Motor neuron (in vitro differentiated cells): ENCODE measurements at regions not wholly inside any gene's neighbourhood (a gene's known extent, or its start where the extent isn't known, plus 50 kb on each side); places are given as distances from the start of the nearest gene placed in this dataset.
A peak's percentile ranks its signal among the peaks of the same experiment; 100 is the strongest.
"Not testable (repeated sequence)": the region's sequence is repeated elsewhere in the genome, so short reads cannot be mapped to it uniquely, and the experiment has no call there.

Experiments used
- ATAC-seq, 8 experiments: fragments of 200-7000 bp; cut with Tn5 transposase; replicated peaks in 6 of 8; 2 replicates each; pipeline ENCODE4 v1.8.0; 2021; ENCODE audit warnings: mild to moderate bottlenecking in 8 of 8, moderate library complexity in 8 of 8
- H3K27ac ChIP-seq, 2 donors: fragments of 250-450 bp; sonication (Bioruptor Pico); 2 replicates each; pipeline ENCODE4 v1.9.0; 2021; ENCODE audit warnings: antibody characterized with exemption in 2 of 2, mild to moderate bottlenecking in 2 of 2, moderate library complexity in 1 of 2
- H3K4me1 ChIP-seq, 2 donors: fragments of 250-450 bp; sonication (Bioruptor Pico); replicated peaks in 1 of 2; 2 replicates each; pipeline ENCODE4 v1.6.1; 2021; ENCODE audit warnings: antibody characterized with exemption in 2 of 2, mild to moderate bottlenecking in 2 of 2, moderate library complexity in 1 of 2
- H3K4me3 ChIP-seq, 5 donors: fragments of 250-450 bp; sonication (Bioruptor Pico); 2 replicates each; pipeline ENCODE4 v1.9.0; 2021; ENCODE audit warnings: antibody characterized with exemption in 5 of 5, mild to moderate bottlenecking in 5 of 5, moderate library complexity in 4 of 5
- WGBS, 10 experiments: fragments of 450-650 bp; shearing (Covaris generic); methylation state at CpG; one replicate each; pipeline ENCODE4 v1.0.0; 2022; 5-methylcytosine and 5-hydroxymethylcytosine counted together
- in situ Hi-C, 9 experiments: fragments of 400-800 bp; cut with MboI; loops; one replicate each; pipeline ENCODE4 v1.15.0; 2021; ENCODE audit warnings: low sequenced_read_pairs in 9 of 9, low pct_unique_long_range_greater_than_20kb in 2 of 9; ENCODE audit not compliant: unreplicated experiment in 9 of 9

DNA sequence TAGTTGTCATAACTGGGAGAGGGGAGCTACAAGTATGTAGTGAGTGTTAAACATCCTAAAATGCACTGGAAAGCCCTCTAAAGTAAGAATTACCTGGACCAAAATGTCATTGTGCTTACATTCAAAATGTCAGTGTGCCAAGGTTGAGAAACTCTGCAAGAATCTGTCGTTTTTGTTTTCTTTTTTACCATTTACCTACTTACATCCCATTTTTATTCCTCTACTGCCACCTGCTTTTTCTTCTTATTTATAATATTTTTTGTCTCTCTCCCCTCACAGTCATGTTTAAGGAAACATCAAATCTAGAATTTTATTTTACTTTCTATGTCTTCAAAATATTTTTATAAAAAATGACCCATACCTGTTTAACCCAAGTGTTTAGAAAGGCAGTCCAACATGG, 226.4 kb downstream of the PCDH17 start:
- ATAC-seq, result no peak
- in situ Hi-C loops, result loop anchor here in 1 of 9 experiments (25.0 kb wide), 1 partner anchor 221 kb away; the partner anchor contains the start of gene PCDH17
- Histone ChIP-seq H3K4me3 (no peak overlapping the region), H3K27ac (no peak overlapping the region), H3K4me1 (no peaks in the 10 kb centered on the region)
- WGBS, 10 experiments, result 0 to 76% (median 50%) methylated on average over 1 of the region's 1 CpG; no CpG with 5 or more reads in 1 of the 10 experiments

DNA sequence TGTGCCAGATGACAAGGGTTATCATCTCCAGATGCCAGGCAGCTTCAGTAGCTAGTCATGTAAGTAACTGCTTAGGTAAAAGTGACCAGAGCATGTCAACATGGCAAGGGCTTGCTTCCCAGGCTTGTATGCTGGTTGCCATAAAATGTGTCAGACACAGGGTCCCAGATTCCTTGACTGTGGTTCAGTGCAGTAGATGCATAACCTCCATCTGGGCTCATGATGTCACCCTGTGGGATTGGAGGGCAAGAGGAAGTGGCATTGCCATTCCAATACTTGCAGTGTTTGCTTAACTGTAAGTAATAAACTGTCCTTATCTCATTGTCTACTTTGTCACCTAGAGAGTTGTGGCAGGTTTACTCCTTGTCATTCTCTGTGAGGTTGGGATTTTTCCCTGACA, 226.8 kb downstream of the PCDH17 start:
- ATAC-seq, result no peak

DNA sequence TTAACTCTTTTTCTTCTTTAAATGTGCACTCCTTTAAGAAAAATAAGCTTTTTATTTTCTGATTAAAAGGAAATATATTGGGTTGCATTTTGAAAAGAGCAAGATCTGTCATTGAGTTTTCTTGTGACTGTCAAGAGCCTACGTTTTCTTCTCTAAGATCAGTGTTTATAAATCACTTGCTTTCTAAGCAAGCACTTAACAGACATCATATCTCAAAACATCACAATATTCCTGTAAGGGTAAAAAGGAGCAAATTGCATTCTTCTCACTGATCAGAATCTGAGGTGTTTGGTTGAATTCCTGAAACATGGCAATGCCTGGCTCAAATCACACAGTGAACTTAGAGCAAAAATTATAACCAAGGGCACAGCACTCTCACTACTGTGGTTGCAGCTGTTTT, 231.3 kb downstream of the PCDH17 start:
- in situ Hi-C loops, result loop anchor here in 1 of 9 experiments (25.0 kb wide), 1 partner anchor 226 kb away; the partner anchor contains the start of gene PCDH17
- H3K4me1 ChIP-seq, result no peaks in the 10 kb centered on the region
- 0 to 70% (median 39%) methylated on average over 1 of the region's 1 CpG; no CpG with 5 or more reads in 2 of the 10 experiments for WGBS, 10 experiments
- no peak for ATAC-seq
- no peak overlapping the region for H3K27ac ChIP-seq
- no peak overlapping the region for H3K4me3 ChIP-seq

More for the DNA sequence above, 226.8 kb downstream of the PCDH17 start:
- no peak overlapping the region for H3K27ac ChIP-seq
- no peaks in the 10 kb centered on the region for H3K4me1 ChIP-seq
- no peak overlapping the region for H3K4me3 ChIP-seq
- in situ Hi-C loops, result loop anchor here in 1 of 9 experiments (25.0 kb wide), 1 partner anchor 221 kb away; the partner anchor contains the start of gene PCDH17

DNA sequence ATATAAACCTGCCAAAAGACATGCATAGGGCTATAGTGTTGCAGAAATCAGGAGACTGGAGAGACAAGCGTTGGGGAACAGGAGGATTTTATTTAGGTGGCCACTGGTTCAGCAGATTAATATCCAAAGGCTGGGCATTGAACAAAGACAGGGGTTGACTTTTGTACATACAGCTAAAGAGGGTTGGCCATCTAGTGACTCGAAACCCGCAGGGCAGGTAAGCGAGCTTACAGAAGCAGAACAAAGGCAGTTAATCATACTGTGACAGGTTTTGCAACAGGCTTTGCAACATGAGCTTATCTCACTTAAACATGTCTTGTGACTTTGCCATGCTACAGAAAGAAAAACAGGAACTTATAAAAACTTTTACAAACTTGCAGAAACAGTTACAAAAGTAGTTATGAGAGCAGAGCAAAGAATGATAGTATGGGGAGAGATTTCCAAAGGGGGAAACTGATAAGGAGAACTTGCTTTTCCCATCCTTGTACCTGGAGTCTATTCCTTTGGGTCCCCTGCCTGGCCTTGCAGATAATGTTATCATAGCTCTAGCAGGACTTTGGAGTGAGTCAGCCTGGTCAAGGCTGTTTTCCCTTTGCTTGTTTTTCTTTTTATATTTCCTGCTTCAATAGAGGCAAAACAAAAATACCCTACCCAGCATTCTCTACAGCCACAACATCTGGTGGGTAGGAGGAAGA, 234.2 kb downstream of the PCDH17 start:
- Histone ChIP-seq H3K4me3 (no peak overlapping the region), H3K27ac (no peak overlapping the region), H3K4me1 (no peaks in the 10 kb centered on the region)
- no peak for ATAC-seq
- WGBS, 10 experiments, result 0 to 100% (median 79%) methylated on average over 1 to 4 of the region's 4 CpGs; no CpG with 5 or more reads in 1 of the 10 experiments
- in situ Hi-C loops, result loop anchor here in 1 of 9 experiments (25.0 kb wide), 1 partner anchor 228 kb away; the partner anchor contains the start of gene PCDH17

DNA sequence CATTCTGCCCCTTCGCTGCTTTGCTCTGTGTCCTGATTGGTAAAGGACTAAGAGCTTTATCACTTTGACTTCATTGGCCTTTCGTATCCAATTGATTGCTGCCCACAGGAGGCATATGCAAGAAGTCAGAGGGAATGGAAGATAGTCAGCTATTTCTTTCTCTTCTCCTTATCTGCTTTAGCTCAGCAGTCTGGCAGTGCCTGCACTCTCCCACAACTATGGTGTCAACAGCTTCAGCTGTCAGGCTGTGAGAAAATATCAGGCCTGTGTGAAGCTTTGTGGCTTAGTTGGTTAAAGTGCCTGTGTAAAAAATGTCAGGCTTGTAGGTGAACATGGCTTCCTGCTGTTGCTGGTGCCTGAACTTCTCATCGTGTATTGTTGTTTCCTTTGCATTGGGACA, 243.0 kb downstream of the PCDH17 start:
- in situ Hi-C loops, result loop anchor here in 1 of 9 experiments (25.0 kb wide), 1 partner anchor 237 kb away; the partner anchor contains the start of gene PCDH17

DNA sequence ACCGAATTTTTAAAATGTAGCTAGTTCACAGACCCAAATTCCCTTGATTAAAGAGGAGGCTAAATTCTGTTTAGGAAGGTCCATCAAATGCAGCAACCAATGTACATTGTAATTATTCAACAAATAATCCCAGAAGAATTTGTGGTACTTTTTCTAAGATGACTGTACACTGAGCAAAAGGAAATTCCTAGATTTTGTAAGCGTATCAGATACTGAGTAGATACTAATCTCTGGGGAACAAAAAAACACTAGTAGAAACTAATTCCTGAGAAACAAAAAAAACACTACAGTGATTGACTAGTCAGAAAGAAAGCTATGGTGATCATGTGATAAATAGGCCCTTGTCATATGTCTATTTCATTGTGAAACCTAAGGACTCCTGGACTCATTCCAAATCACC, 246.1 kb downstream of the PCDH17 start:
- 20 to 100% (median 79%) methylated on average over 1 to 2 of the region's 2 CpGs; no CpG with 5 or more reads in 1 of the 10 experiments for WGBS, 10 experiments
- Histone ChIP-seq H3K4me1 (no peaks in the 10 kb centered on the region), H3K27ac (no peak overlapping the region), H3K4me3 (no peak overlapping the region)
- ATAC-seq, result no peak
- in situ Hi-C loops, result no loop called here

More for the DNA sequence above, 243.0 kb downstream of the PCDH17 start:
- WGBS, 10 experiments, result 20 to 100% (median 89%) methylated on average over 1 to 3 of the region's 3 CpGs; no CpG with 5 or more reads in 1 of the 10 experiments
- no peak for ATAC-seq
- Histone ChIP-seq H3K4me1 (no peaks in the 10 kb centered on the region), H3K27ac (no peak overlapping the region), H3K4me3 (no peak overlapping the region)

DNA sequence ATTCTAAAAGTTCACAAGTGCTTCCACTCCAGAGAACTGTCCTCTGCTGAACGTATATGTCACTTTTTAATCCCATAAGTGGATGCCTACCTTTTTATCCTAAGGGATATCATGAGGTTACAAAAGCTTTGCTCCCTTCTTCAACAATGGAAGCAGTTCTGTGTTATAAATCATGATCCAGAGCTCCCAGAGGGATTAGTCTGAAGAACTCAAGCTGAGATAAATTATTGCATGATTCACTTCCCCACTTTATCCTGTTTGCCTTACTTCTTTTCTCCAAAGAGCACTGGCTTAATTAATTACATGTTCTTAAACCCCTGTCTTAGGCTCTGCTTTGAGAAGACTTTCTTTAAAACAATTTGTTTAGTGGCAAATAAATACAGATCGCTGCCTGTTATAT, 246.7 kb downstream of the PCDH17 start:
- 0 to 88% (median 69%) methylated on average over 1 to 2 of the region's 2 CpGs for WGBS, 10 experiments
- in situ Hi-C loops, result no loop called here

DNA sequence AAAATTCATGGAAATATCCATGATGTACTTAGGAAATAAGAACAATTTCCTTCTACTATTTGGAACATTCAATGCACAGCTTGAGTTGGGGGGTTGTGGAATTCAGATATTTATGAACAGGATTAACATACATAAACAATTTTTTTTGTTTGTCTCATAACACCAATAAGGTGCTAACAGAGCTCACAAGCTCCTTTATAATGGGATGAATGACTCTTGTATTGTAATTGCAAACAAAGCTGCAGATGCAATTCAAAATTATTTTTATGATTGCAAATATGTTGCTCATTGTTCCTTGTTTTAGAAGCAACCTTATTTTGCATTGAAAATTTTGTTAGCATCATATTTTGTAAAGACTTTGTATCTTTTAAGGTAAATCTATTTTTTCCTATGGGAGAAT, 265.7 kb downstream of the PCDH17 start:
- Histone ChIP-seq H3K4me3 (no peak overlapping the region), H3K27ac (no peak overlapping the region), H3K4me1 (no peaks in the 10 kb centered on the region)
- in situ Hi-C loops, result no loop called here
- peak in 1 of 8 experiments; percentile 84 for ATAC-seq

More for the DNA sequence above, 246.7 kb downstream of the PCDH17 start:
- Histone ChIP-seq H3K4me1 (no peaks in the 10 kb centered on the region), H3K4me3 (no peak overlapping the region), H3K27ac (no peak overlapping the region)
- peak in 4 of 8 experiments; percentile 39 to 80 (median 60) for ATAC-seq

DNA sequence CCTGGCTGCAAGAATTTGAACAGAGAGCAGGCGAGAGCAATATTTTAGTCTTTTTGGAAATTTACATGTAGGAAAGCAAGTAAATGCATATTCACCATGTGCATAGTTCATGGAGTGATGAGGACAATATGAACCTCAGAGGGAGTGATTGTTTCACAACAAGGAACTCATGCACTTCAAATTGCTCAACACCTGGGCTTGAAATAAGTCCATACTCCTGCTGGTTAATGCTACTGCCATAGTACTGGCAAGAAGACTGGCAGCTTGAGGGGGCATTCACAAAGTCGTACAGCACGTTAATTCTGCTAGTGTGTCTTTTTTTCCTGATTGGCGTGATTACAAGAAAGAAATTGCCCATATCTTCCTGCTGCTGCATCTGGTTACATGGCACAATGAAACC, 267.6 kb downstream of the PCDH17 start:
- no peak overlapping the region for H3K27ac ChIP-seq
- H3K4me1 ChIP-seq, result no peaks in the 10 kb centered on the region
- ATAC-seq, result peak in 2 of 8 experiments; percentile 21 to 74
- no peak overlapping the region for H3K4me3 ChIP-seq
- 0 to 100% (median 87%) methylated on average over 1 to 4 of the region's 4 CpGs for WGBS, 10 experiments
- in situ Hi-C loops, result no loop called here

DNA sequence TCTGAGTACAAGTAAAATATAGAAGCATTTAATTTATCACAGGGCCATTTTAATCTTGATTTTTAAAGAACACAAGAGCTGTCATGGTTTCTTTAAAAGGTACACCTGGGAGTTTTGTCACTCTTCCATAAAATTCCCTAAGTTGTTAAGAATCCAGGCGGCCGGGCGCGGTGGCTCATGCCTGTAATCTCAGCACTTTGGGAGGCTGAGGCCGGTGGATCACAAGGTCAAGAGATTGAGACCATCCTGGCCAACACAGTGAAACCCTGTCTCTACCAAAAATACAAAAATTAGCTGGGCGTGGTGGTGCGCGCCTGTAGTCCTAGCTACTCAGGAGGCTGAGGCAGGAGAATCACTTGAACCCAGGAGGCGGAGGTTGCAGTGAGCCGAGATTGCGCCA, 278.3 kb downstream of the PCDH17 start:
- WGBS, 10 experiments, result 64 to 94% (median 92%) methylated on average over 2 to 8 of the region's 11 CpGs; no CpG with 5 or more reads in 4 of the 10 experiments
- H3K4me3 ChIP-seq, H3K27ac ChIP-seq, in situ Hi-C loops, ATAC-seq, H3K4me1 ChIP-seq: not testable (repeated sequence)

DNA sequence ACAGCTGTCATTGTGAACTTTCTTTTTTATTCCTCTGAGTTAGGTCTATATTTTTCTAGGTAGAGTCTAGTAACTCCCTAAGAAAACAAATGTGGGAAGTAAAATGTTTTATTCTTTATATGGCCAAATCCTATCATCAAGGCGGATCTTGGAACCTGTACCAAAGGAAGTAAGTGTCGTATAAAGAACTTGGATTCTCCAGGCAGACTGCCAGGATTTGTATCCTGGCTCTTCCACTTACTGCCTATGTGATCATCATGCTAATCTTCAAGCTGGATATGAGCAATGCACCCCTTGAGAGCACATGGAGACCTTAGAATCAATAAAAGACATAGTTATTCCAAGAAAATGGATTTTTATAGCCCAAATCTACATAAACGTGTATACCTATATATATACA, 286.5 kb downstream of the PCDH17 start:
- WGBS, 10 experiments, result 20 to 100% (median 91%) methylated on average over 1 to 3 of the region's 3 CpGs; no CpG with 5 or more reads in 1 of the 10 experiments
- in situ Hi-C loops, result no loop called here
- Histone ChIP-seq H3K4me3 (no peak overlapping the region), H3K4me1 (no peaks in the 10 kb centered on the region), H3K27ac (no peak overlapping the region)
- ATAC-seq, result no peak

DNA sequence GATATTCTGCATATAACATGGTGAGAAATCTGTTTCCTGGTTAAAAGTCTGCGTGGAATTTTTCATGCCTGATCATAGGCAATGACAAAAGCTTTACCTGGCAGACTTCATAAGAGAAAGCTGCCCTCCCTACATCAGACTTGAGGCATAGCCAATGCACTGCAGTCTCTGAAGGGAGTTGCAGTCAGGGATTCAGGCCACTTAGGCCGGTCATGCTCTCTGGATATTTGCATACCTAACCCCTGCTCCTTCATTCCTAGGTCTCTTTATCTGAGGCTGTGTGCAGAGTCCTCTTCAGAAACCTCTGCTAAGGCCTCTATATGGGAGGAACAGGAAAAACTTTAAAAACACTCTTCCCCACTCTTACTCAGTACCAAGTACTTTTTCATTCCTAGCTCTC, 287.4 kb downstream of the PCDH17 start:
- WGBS, 10 experiments, result 0 to 100% (median 70%) methylated on average over 1 to 2 of the region's 2 CpGs; no CpG with 5 or more reads in 1 of the 10 experiments
- no peaks in the 10 kb centered on the region for H3K4me1 ChIP-seq
- no peak overlapping the region for H3K27ac ChIP-seq
- ATAC-seq, result no peak
- H3K4me3 ChIP-seq, result no peak overlapping the region
- in situ Hi-C loops, result no loop called here

DNA sequence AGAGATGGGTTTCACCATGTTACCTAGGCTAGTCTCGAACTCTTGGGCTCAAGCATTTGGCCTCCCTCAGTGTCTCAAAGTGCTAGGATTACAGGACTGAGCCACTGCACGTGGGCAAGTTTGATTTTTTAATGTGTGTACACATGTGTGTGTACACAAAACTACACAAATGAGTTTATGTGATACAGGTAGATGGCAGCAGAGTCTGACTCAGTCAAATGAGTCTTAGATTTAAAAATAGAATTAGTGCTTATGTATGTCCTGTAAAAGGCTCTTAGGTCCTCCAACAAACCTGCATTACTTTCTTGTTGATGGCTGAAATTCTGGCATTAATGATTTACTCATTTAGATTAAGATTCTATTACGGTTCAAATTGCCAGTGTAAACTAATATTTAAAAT, 293.7 kb downstream of the PCDH17 start:
- H3K27ac ChIP-seq, result no peak overlapping the region
- WGBS, 10 experiments, result 0 to 100% (median 71%) methylated on average over 1 to 3 of the region's 3 CpGs; no CpG with 5 or more reads in 2 of the 10 experiments
- peak in 1 of 8 experiments; percentile 48 for ATAC-seq
- in situ Hi-C loops, result no loop called here
- H3K4me1 ChIP-seq, result peaks cover 0 to 19% of the 10 kb centered on the region in 2 donors
- no peak overlapping the region for H3K4me3 ChIP-seq
